A549 (cell line): ENCODE measurements at regions not wholly inside any gene's neighbourhood (a gene's known extent, or its start where the extent isn't known, plus 50 kb on each side); places are given as distances from the start of the nearest gene placed in this dataset.
"Not testable (repeated sequence)": the region's sequence is repeated elsewhere in the genome, so short reads cannot be mapped to it uniquely, and the experiment has no call there.

Source experiments
- ATAC-seq, 2 experiments: fragments of 200-7000 bp in 1 of 2; fragments of >200 bp in 1 of 2; cut with Nextera tagmentation in 1 of 2; cut with Tn5 transposase in 1 of 2; 3 replicates each; pipeline versions ENCODE4 v1.8.0 to v1.9.1; 2018 to 2020; ENCODE audit warnings: mild to moderate bottlenecking in 1 of 2, moderate library complexity in 1 of 2
- CTCF ChIA-PET: fragments of 300-600 bp; sonication (Branson Sonifier 250); formaldehyde crosslinking; extraction: SDS; loops from one replicate; lab custom pipeline; 2021; ENCODE audit warnings: antibody characterized with exemption, inconsistent platforms; lab: Yijun Ruan, JAX
- POLR2A ChIA-PET: fragments of 350-600 bp; formaldehyde crosslinking; extraction: SDS; loops from one replicate; lab custom pipeline; 2021; ENCODE audit warnings: antibody characterized with exemption, inconsistent platforms; lab: Yijun Ruan, JAX
- DNase-seq, 2 experiments: peaks; one replicate each; pipeline versions ENCODE4 v3.0.0 to v3.0.0-alpha.2; 2011 to 2016; ENCODE audit warnings: low read depth in 1 of 2, low spot score in 1 of 2
- FAIRE-seq: peaks from 2 replicates; lab custom pipeline; 2011; peaks lifted over from hg19 to GRCh38; lab: Jason Lieb, UNC
- H3K27ac ChIP-seq, 2 experiments: fragments of >200 bp; sonication (Bioruptor Twin); formaldehyde crosslinking; 3 replicates each; pipeline ENCODE4 v1.5.1; 2016 to 2017
- H3K4me1 ChIP-seq: fragments of >200 bp; sonication (Bioruptor Twin); formaldehyde crosslinking; 3 replicates; pipeline ENCODE4 v1.6.1; 2016
- H3K4me2 ChIP-seq: fragments of >200 bp; sonication (Bioruptor Twin); formaldehyde crosslinking; 3 replicates; pipeline ENCODE4 v1.6.1; 2016
- H3K4me3 ChIP-seq: fragments of >200 bp; sonication (Bioruptor Twin); formaldehyde crosslinking; 3 replicates; pipeline ENCODE4 v1.5.1; 2016
- H3K9me3 ChIP-seq: fragments of >200 bp; sonication (Bioruptor Twin); formaldehyde crosslinking; 3 replicates; pipeline ENCODE4 v1.6.1; 2016
- ATOH8 ChIP-seq: fragments of 250-450 bp; sonication (Bioruptor Pico); IDR thresholded peaks from 2 replicates; pipeline ENCODE4 v1.5.0; 2020; ENCODE audit warnings: low read depth, mild to moderate bottlenecking, moderate library complexity
- BHLHE40 ChIP-seq: IDR thresholded peaks from 2 replicates; pipeline ENCODE4 v1.6.1; 2012; ENCODE audit warnings: low read depth, low read length, inconsistent platforms
- CBX2 ChIP-seq: fragments of 200-600 bp; sonication (generic); IDR thresholded peaks from 2 replicates; pipeline ENCODE4 v1.6.1; 2016; ENCODE audit warnings: low read depth, mild to moderate bottlenecking, borderline replicate concordance
- CBX8 ChIP-seq: fragments of 200-600 bp; sonication (generic); IDR thresholded peaks from 2 replicates; pipeline ENCODE4 v1.6.1; 2016
- CHD2 ChIP-seq: fragments of 150-350 bp; IDR thresholded peaks from 2 replicates; pipeline ENCODE4 v1.6.1; 2014; ENCODE audit warnings: low read length; ENCODE audit not compliant: partially characterized antibody
- CHD4 ChIP-seq: fragments of 200-600 bp; sonication (generic); IDR thresholded peaks from 2 replicates; pipeline ENCODE4 v1.6.1; 2016; ENCODE audit warnings: antibody characterized with exemption, mild to moderate bottlenecking, borderline replicate concordance
- E2F6 ChIP-seq: IDR thresholded peaks from 2 replicates; pipeline ENCODE4 v1.6.1; 2012; ENCODE audit warnings: low read depth, borderline replicate concordance
- FOSL2 ChIP-seq, 2 experiments: fragments of 450-650 bp in 1 of 2; fragments of >200 bp in 1 of 2; sonication (Bioruptor Twin) in 1 of 2; formaldehyde crosslinking; IDR thresholded peaks; 2 replicates each; pipeline versions ENCODE4 v1.5.0 to v1.6.1; 2016 to 2020; ENCODE audit warnings: mild to moderate bottlenecking in 1 of 2, moderate library complexity in 1 of 2
- HEYL ChIP-seq: fragments of 250-450 bp; sonication (Bioruptor Pico); IDR thresholded peaks from 2 replicates; pipeline ENCODE4 v1.8.0; 2021; ENCODE audit warnings: mild to moderate bottlenecking, moderate library complexity
- HMGXB4 ChIP-seq: fragments of 250-450 bp; sonication (Bioruptor Pico); IDR thresholded peaks from 2 replicates; pipeline ENCODE4 v1.5.0; 2021; ENCODE audit warnings: mild to moderate bottlenecking, moderate library complexity, borderline replicate concordance
- JUNB ChIP-seq: fragments of >200 bp; sonication (Bioruptor Twin); formaldehyde crosslinking; IDR thresholded peaks from 2 replicates; pipeline ENCODE4 v1.6.1; 2016
- MAX ChIP-seq: IDR thresholded peaks from 2 replicates; pipeline ENCODE4 v1.6.1; 2012
- PHF8 ChIP-seq: fragments of 200-600 bp; sonication (generic); IDR thresholded peaks from 2 replicates; pipeline ENCODE4 v1.6.1; 2016; ENCODE audit warnings: low read depth, mild to moderate bottlenecking, antibody characterized with exemption, moderate library complexity, borderline replicate concordance
- RARB ChIP-seq: fragments of 250-450 bp; sonication (Bioruptor Pico); IDR thresholded peaks from 2 replicates; pipeline ENCODE4 v1.8.0; 2021; ENCODE audit warnings: mild to moderate bottlenecking, moderate library complexity
- RCOR1 ChIP-seq: fragments of 150-350 bp; IDR thresholded peaks from 2 replicates; pipeline ENCODE4 v1.6.1; 2014; ENCODE audit warnings: antibody characterized with exemption, low read length, low read depth
- SMC3 ChIP-seq: fragments of >200 bp; sonication (Bioruptor Twin); formaldehyde crosslinking; IDR thresholded peaks from 3 replicates; pipeline ENCODE4 v1.6.1; 2018; ENCODE audit warnings: inconsistent platforms
- SREBF2 ChIP-seq: fragments of 450-650 bp; IDR thresholded peaks from 2 replicates; pipeline ENCODE4 v1.6.1; 2014; ENCODE audit warnings: mild to moderate bottlenecking, moderate library complexity
- USF2 ChIP-seq: fragments of 450-650 bp; IDR thresholded peaks from 2 replicates; pipeline ENCODE4 v1.6.1; 2014; ENCODE audit warnings: antibody characterized with exemption
- ZFP36 ChIP-seq: fragments of 450-650 bp; IDR thresholded peaks from 2 replicates; pipeline ENCODE4 v1.6.1; 2014; ENCODE audit warnings: borderline replicate concordance; ENCODE audit not compliant: partially characterized antibody
- WGBS: methylation state at CpG from one replicate; pipeline ENCODE4 v1.1.6; 2017; ENCODE audit errors: missing lambda C conversion rate; 5-methylcytosine and 5-hydroxymethylcytosine counted together

GRCh38 chr1:41308520-41308919 is 52.7 kb upstream of the FOXO6 start:
- H3K4me2 ChIP-seq, H3K4me3 ChIP-seq, H3K9me3 ChIP-seq, H3K27ac ChIP-seq, ATAC-seq, FAIRE-seq, POLR2A ChIA-PET, DNase-seq, H3K4me1 ChIP-seq: not testable (repeated sequence)
- CTCF ChIA-PET = interaction anchor here (1.0 kb wide), 1 partner anchor 26 kb away, joined by 3 read pairs; no protein-coding TSS in a partner anchor
- 34% methylated on average over 4 of the region's 4 CpGs for WGBS

GRCh38 chr1:41305576-41306363 is 55.5 kb upstream of the FOXO6 start:
- H3K9me3 ChIP-seq = no peaks in the 10 kb centered on the region
- DNase-seq (no peak), ATAC-seq (no peak), FAIRE-seq (no peak)
- POLR2A ChIA-PET = no interaction called here
- no peaks in the 10 kb centered on the region for H3K4me1 ChIP-seq
- CTCF ChIA-PET = interaction anchor here (1.0 kb wide), 1 partner anchor 23 kb away, joined by 3 read pairs; no protein-coding TSS in a partner anchor
- no peak overlapping the region for H3K4me3 ChIP-seq
- H3K27ac ChIP-seq = no peak overlapping the region
- no peak overlapping the region for H3K4me2 ChIP-seq
- 63% methylated on average over 5 of the region's 6 CpGs for WGBS
- TF ChIP-seq MAX = no peak
- TF ChIP-seq ATOH8 (CRISPR knock-in tag) = no peak
- no peak for TF ChIP-seq FOSL2 (IDR thresholded peaks at IDR 0.05)
- no peak for TF ChIP-seq FOSL2 (CRISPR knock-in tag; IDR thresholded peaks at IDR 0.05)
- no peak for TF ChIP-seq USF2
- TF ChIP-seq BHLHE40 = no peak
- TF ChIP-seq HEYL = no peak
- TF ChIP-seq PHF8 = no peak
- no peak for TF ChIP-seq CBX2
- TF ChIP-seq RCOR1 = no peak
- TF ChIP-seq CHD4 = no peak
- no peak for TF ChIP-seq CBX8
- TF ChIP-seq CHD2 = no peak
- no peak for TF ChIP-seq SREBF2
- TF ChIP-seq SMC3 = no peak

GRCh38 chr1:41296506-41296905 is 54.4 kb upstream of the SCMH1 start:
- FAIRE-seq = no peak
- H3K4me3 ChIP-seq = no peak overlapping the region
- H3K4me1 ChIP-seq = no peaks in the 10 kb centered on the region
- H3K4me2 ChIP-seq = no peak overlapping the region
- H3K27ac ChIP-seq = no peak overlapping the region
- CTCF ChIA-PET = interaction anchor here (1.2 to 1.9 kb wide), 2 partner anchors 12 to 121 kb away, joined by 3 to 5 read pairs; no protein-coding TSS in a partner anchor
- 85% methylated on average over 3 of the region's 3 CpGs for WGBS
- H3K9me3 ChIP-seq = no peaks in the 10 kb centered on the region
- TF ChIP-seq ZFP36 (no peak), HMGXB4 (CRISPR knock-in tag) (no peak), JUNB (no peak), RARB (no peak), SMC3 (no peak), E2F6 (no peak)
- TF ChIP-seq, all 56 proteins: peak for 0
- ATAC-seq (no peak), DNase-seq (no peak)
- POLR2A ChIA-PET = no interaction called here
